ENCODE measurements at regions not wholly inside any gene's neighbourhood (a gene's known extent, or its start where the extent isn't known, plus 50 kb on each side); places are given as distances from the start of the nearest gene placed in this dataset.

DNA sequence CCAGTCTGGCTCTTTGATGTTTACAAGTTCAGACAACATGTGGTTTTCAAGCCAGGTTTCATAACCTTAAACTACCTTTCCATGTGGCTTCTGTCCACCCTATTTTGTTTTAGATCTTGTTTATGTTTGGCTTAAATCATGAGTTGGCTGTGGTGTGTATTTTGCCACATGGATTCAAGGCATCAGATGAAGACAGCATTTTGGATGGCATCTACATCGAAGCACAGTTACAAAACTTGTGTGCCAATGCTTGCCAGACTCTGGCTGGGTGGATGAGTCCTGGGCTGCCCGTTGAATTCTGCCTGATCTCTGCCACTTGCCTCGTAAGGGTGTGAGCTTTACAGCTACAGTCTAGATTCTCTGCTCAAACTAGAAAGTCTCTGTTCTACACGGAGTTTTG is 335.3 kb downstream of the MYCN start:
- DNase-seq (ENCODE audit: low spot score): no peak

DNA sequence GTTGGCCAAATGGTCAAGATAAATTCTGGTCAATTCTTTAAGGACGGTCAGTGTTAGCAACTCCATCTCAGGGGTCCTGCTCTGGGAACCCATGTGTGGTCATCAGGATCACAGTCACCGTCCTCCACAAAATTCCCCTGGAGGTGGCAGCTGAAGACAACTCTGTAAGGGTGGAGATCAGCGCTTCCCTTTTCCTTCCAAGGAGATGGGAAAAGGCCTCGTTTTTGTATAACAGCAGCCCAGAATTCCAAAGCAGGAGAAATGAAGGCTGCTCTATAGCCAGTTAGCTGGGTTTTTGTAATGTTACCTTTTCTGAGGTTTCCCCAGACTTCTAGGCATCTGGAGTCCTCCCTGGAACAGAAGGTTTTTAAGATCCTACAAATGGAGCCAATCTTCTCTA is 334.8 kb downstream of the MYCN start:
- DNase-seq (ENCODE audit: low spot score): no peak

DNA sequence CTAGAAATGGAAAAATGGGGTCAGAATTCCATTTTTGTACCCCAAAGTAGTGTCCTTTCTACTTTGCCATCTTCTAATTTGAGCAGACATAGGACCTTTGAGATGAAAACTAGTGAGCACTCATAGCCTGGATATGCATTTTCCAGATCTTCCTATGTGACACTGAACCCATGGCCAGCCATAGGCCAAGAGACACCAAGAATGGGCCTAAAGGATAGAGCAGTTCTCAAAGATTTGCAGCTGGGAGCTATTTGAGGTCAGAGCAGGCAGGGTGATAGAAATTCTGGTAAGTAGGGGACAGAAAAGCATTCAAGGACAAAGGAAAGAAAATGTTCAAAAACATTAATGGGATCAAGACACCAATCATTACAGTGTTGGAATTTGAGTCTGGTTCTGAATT is 332.8 kb downstream of the MYCN start:
- DNase-seq (ENCODE audit: low spot score): no peak

DNA sequence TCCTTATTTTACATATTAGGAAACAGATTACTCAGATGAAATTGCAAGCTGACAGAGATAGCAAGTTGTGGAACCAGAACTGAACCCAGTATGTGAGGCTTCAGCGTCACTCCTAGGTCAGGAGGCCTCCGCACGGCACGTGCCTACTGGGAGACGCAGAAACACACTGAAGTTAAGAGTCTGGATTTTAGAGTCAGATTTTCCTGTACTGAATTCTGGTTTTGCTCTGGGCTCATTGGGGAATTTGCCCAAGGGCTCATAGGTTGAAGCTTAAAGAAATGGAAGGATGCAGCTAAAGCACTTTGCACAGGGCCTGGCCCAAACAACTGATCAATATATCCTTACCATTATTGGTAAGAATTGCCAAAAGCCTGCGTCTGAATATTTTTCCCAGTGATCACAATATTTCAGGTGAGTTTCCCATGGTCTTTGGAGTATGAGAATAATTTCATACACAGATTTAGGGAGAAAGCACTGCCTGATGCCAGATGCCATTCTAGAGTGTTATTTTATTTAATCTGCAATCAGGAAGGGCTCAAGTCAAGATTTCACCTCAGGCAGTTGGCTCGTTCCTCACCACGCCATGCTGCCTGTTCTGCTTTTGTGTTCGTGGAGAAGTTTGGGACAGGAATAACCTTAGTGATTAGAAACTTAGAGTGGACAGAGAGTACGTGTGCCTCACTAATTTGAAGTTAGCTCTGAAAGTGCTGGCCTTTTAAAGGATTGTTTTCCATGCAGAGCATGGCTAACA is 331.9 kb downstream of the MYCN start:
- DNase-seq (ENCODE audit: low spot score): no peak

DNA sequence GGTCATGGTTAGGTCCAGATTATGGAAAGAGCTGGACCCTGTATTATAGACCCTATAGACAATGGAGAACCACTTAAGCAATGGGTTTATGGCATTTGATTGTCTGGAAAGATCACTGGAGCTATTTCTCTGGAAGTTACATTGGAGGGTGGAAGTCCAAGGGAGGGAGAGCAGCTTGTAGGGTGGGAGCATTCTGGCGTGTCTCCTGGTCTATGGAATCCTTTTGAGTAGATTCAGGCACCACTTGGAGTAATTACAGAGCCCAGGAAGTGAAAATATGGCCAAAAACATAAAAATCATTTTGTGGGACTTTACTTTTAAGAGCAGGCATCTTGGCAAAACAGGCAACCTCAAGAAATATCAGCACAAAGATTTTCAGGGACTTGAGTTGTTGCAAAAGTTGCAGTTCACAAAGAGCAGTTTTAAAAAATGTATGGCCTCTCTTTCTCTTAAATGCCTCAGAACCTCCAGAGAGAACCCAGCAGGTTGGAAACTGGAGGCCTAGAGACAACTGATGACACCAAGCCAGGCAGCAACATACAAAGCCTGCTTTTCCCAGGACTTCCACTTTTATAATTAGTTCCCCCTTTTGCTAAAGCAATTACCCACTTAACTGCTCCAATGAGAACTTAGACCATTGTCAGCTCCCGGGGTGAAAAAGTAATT is 331.0 kb downstream of the MYCN start:
- no peak for DNase-seq (ENCODE audit: low spot score)

DNA sequence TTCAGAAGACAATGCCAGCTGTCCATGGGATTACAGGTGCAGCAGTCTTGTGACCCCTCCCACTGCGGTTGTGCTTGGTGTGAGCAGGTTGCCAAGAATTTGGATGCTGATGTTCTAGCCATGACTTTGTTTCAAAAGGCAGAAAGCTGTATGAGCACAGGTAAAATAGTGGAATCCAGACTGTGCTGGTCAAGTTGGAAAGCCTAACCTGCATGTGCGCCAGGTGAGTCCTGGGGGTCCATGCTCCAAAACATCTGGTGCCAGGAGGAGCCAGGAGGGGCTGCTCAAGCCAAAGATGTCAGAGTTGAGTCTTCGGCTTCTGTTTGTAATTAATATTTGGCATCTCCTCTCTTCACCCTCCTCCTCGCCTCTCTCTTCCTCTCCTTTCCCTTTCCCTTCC is 330.1 kb downstream of the MYCN start:
- DNase-seq (ENCODE audit: low spot score): no peak

DNA sequence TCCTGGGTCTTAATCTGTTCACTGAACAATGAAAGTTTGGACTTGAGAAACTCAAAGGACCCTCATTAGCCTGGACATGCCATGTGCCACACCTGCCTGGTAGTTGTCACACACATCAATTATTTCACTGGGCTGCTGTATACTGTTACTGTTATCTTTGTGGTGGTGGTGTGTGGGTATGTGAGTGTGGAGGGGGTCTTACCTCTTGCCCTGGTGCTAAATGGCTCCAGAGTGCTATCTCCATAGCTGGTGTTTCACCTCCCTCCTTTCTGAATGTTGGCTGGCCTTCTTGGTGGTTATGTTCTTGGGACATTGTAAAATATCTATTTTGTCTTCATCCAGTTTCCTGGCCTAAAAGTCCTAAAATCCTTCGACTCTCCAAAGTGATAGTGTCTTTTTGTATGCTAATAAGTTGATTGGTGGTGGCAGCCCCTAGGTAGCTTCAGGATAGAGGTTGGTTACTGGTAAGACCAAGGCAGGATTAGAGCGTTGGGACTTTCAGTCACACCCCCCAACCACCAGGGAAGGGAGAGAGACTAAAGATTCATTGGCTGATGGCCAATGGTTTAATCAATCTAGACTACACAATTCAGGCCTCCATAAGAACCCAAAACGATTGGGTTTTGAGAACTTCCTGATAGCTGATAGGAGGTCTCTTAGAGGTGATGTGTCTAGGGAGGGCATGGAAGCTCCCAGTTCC is 328.1 kb downstream of the MYCN start:
- DNase-seq (ENCODE audit: low spot score): no peak

DNA sequence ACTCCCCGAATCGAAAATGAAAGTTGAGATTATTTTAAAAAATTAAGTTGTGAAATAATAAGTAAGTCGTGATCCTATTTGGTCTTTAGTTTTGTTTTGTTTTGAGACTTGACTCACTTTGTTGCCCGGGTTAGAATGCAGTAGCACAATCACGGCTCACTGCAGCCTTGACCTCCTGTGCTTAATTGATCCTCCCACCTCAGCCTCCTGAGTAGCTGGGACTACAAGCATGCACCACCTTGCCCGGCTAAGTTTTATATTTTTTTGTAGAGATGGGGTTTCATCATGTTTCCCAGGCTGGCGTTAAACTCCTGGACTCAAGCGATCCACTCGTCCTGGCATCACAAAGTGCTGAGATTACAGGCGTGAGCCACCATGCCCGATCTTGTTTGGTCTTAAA is 326.2 kb downstream of the MYCN start:
- DNase-seq (ENCODE audit: low spot score): no peak

DNA sequence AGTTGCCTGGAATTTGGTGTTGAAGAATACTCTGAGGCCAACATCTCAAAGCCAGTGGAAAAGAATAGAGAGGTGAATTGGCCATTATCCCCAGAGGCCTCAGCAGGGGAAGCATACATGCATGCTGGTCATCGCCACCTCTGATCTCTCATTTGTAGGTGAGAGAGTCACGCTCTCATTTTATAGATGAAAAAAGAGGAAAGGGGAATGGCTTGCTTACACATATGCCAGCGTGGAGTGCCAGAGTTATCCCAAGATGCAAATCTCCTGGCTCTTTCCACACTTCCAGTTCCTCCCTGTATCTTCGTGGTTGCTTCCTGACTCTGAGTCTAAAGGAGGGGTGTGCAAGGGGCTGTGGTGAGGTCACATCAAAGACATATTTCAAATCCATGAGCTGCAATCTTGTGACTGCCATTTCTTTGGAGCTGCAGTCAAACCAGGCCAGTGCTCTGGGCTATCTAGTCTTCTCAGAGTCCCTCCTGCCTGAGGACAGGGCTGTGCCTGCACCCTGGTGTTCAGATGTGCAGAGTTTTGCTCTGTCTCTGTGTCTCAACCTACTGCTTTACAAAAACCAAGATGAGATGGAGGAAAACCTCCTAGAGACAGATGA is 324.7 kb downstream of the MYCN start:
- no peak for DNase-seq (ENCODE audit: low spot score)

DNA sequence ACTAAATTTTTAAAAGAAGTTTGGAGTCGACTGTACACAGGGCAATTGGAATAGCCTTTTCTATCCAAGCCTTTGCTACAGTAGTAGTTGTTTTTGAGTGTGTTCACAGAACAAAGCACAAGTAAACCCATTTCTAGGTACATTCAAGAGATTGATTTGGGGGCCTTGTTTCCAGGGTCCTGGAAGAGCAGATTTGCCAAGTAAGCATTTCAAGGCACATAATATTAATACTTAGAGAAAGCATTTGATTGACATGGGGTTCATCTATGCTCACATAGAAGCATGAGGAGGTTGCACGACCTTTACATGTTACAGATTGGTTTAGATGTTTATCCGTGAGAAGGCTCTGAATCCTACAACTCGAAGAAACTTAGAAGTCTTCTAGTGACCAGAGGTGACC is 324.1 kb downstream of the MYCN start:
- DNase-seq (ENCODE audit: low spot score): no peak

DNA sequence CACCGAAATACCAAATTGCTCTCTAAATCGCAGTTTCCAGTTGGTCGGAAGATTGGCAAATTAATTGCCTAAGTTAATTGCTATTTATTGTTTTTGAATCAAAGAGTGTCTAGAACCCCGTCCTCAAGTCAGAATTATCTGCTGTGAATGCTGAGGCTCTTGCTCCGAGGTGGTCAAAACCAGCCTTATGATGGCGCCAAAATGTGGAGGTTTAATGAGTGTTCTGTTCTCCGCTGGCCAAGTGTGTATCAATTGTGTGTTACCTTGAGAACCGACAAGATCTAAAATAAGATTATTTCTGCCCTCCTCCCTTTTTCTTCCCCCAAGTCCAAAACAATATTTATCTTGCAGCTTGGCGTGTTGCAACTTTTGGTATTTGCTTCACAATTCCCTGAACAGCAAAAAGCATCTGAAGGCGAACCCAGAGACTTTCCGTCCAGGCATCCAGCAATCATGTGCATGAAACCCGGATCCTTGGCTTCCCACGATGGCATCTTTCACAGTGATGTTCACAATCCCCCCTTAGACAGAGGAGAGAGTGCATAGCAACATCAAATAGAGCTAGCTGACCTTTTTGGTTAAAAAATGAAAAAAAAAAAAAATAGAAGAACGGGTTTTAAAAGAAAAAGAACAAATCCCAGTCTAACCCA is 323.0 kb downstream of the MYCN start:
- DNase-seq (ENCODE audit: low spot score): no peak

DNA sequence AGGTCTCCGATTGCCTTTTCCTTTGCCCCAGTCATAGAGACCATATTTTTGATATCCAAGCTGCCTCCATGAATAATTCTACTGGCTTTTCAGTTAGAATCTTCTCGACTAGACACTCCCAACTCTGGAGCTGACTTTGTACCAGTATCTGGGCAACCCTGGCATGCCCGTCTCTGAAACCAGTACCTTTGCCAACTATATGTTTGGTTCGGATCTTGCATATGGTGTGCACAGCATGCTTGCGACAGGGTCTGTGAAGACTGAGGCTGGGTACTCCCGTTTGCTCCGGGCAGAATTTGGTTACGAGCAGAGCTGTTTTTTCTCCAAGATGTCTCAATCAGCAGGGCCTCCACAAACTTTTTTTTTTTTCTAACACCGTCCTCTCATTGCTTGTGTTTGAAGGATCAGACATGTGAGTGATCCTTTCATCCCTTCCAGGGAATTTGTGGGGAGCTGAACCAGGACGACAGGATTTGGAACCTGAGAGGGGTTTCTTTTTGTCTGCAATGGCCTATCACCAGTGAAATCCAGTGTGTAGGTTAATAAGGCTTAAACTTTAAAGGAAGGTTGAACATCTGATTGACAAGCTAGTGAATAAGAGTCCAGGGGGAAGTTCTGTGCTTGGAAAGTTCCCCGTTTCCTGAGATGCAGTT is 322.3 kb downstream of the MYCN start:
- DNase-seq (ENCODE audit: low spot score): no peak

DNA sequence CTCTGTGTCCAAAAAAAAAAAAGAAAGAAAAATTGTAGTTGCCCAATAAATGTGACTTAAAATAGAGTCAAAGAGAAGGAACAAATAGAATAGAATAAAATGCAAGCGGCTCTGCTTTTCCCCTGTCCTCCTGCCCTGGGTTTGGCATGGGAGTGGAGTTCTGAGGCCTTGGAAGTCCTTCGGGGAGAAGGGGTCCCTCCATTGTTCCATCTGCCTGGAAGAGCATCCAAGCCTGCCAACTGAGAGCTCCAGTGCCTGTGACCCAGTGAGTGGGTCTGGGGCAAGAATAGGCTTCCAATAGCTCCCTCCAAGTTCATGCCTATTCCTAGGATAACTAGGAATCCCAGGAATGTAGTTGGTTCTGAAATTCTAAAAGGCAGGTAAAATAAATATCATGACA is 321.4 kb downstream of the MYCN start:
- DNase-seq (ENCODE audit: low spot score): no peak

DNA sequence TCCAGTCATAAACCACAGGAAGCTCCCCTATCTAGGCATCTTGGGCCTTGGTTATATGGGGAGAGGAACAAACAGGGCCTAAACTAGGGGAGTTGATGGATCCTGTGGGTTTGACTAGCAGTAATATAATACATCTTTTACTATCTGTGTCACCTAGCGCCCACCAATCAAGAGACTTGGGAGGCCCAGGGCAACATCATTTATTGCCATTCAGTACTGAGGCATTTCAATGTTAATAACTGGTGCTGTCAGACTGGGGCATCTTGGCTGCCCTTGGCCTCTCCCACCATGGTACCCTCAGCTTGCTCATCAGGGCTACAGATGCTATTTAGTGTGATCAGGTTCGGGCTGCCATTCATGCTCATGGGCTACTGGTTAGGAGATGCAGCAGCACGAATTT is 320.7 kb downstream of the MYCN start:
- no peak for DNase-seq (ENCODE audit: low spot score)

DNA sequence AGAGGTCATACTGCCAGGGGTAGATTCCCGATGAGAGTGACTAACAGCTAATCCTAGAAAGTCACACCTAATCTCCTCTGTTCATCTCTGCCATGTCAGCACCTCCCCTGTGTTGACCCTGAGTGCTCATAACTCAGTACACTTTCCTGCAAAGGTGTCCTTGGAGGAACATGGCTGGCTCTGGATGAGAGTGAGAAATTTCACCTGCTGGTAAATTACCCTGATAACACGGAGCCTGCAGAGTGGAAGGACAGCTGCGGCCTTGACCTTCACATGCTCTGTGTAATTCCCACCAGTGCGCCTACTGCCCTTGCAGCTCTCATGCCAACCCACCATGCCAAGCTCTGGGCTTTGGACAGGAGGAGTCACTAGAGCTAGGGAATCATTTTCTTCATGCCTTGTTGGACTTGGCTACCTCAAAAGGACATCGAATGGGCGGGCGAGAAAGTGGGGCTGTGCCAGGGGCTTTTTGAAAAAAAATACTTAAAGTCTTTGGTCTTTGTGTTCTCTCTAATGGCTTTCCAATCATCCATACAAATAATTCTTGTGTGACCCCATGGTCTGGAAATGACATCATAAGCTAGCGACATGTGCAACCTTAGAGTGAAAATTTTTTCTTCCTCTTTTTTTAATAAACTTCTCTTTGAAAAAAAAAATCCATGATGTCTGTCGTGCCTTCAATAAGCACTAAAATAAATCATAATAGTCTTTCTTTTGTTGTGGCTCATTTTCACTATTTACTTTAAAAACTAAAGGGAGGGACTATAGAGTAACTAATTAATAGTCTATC is 319.9 kb downstream of the MYCN start:
- DNase-seq (ENCODE audit: low spot score): no peak

DNA sequence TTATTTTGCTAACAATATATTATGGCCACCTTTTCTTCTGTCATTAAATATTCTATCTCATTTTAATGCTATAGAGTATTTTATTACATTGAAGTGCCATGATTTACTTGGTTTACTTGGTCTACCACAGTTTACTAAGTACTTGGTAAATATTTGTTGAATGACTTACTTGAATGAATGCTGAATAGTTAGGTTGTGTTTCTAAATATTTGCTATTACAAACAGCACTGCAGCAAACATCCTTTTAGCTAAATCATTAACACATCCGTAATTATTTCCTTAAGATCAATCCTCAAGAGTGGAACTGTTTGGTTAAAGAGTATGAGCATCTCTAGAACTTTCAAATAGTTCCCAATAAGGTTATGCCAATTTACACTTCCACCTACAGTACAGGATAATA is 318.7 kb downstream of the MYCN start:
- no peak for DNase-seq (ENCODE audit: low spot score)

DNA sequence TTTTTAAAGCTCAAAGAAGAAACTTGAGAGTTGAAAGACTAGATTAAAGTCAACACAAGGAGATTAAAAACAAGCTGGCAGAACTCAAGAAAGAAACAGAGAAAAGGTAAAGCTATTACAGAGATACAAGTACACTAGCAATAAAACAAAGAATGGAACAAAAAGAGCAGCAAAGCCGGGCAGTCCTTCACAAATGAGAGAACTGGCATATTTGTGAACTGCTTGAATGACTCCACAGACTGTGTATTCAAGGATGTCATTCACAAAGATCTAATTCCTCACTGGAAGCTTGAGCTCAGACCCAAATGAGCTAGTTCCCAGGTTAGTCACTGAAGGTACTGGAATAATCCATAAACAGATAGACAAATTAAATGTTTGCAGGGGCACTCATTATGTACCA is 318.0 kb downstream of the MYCN start:
- DNase-seq (ENCODE audit: low spot score): no peak

DNA sequence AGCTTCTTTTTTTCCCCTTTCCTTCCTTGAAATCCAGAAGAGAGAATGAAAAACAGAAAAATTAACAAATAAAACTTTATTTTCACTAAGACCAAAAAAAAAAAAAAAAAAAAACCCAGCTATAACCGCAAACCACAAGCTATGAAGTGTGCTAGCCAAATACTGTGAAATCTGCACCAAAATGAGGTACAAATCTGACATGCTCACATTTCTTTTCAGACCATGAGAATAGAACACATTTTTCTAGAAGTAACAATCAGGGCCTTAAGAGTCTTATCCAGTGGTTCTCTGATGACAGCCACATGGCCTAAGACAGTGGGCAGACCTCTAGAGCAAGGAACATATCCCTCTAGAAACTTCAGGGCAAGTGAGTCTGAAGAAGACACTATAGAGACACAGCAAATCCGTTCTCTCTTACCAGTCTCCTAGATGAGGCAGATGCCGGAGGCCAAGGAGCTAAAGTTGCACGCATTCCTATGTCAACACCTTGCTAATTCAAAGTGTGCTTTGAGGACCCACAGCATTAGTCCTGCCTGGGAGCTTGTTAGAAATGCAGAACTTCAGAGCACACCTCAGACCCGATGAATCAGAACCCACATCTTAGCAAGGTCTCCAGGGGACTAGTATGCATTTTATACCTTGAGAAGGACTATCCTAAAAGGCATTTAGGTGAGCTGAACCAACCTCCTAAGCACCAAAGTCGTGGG is 317.1 kb downstream of the MYCN start:
- DNase-seq (ENCODE audit: low spot score): no peak

DNA sequence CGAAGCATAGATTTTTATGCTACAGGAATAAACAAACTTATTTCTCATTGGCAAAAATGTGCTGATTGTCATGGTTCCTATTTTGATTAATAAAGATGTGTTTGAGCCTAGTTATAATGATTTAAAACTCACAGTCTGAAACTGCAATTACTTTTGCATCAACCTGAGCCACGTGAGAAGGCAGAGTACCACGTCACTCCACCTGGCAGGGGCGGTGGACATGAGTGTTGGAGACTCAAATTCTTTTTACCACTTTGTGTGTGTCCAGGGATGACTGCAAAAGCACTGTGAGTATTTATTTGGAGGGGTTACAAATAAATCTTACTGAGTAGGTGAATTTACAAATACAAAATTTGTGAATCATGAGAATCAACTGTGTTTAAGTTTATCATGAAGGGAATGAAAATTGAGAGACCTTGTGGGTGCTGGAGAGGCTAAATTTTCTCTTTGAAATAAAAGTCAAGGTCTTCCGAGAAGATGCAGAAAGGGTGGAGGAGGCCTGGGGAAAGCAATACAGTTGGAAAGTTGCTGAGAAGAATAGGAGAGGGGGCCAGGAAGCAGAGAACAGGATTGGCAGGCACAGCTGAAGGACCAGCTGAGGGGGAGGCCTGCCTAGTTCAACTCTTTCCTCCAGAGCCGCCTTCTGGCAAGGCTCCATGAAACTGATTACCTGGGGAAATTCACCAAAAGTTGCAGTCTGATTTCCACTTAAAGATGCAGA is 316.4 kb downstream of the MYCN start:
- no peak for DNase-seq (ENCODE audit: low spot score)

DNA sequence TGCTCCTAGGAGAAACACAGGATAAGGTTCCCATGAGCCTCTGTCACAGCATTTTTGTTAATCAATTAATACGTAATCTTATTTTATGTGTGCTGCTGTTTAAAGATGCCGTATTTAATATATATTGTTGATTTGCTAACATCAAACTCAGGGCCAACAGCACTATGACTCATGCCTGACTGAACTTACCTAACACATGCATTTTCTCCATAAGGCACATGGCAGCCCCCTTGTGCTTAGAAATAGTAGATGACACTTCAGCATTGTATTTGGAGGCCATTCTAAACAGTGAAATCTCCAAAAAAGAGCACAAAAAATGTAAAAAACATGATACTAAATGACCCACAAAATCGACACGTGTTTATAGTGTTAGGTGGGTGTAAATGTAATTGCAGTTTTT is 314.8 kb downstream of the MYCN start:
- DNase-seq (ENCODE audit: low spot score): no peak
